ENCODE measurements at regions not wholly inside any gene's neighbourhood (a gene's known extent, or its start where the extent isn't known, plus 50 kb on each side); places are given as distances from the start of the nearest gene placed in this dataset.

DNA sequence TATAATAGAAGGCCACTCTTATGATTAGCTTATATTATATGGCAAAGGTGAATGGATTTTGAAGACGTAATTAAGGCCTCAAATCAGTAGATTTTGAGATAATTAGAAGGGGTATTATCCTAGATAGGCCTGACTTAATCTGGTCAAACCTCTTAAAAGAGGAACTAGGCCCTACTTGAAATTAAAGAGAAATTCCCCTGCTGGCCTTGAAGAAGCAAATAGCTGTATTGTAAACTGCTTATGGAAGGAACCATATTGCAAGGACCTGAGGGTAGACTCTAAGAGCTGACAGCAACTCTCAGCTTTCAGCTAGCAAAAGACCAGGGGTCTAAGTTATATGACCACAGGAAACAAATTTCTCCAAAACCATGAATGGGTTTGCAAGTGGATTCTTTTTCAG, 219.0 kb upstream of the ONECUT1 start:
- TF ChIP-seq POLR2A (IDR thresholded peaks at IDR 0.05; ENCODE audit: low read depth) (no peak), POLR2AphosphoS5 (IDR thresholded peaks at IDR 0.05) (no peak), EP300 (IDR thresholded peaks at IDR 0.05) (no peak)
- TF ChIP-seq, protein P1, sequence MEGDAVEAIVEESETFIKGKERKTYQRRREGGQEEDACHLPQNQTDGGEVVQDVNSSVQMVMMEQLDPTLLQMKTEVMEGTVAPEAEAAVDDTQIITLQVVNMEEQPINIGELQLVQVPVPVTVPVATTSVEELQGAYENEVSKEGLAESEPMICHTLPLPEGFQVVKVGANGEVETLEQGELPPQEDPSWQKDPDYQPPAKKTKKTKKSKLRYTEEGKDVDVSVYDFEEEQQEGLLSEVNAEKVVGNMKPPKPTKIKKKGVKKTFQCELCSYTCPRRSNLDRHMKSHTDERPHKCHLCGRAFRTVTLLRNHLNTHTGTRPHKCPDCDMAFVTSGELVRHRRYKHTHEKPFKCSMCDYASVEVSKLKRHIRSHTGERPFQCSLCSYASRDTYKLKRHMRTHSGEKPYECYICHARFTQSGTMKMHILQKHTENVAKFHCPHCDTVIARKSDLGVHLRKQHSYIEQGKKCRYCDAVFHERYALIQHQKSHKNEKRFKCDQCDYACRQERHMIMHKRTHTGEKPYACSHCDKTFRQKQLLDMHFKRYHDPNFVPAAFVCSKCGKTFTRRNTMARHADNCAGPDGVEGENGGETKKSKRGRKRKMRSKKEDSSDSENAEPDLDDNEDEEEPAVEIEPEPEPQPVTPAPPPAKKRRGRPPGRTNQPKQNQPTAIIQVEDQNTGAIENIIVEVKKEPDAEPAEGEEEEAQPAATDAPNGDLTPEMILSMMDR (IDR thresholded peaks at IDR 0.05) = no peak

All from esophagus muscularis mucosa (tissue), 4 donors.